ENCODE measurements at regions not wholly inside any gene's neighbourhood (a gene's known extent, or its start where the extent isn't known, plus 50 kb on each side); places are given as distances from the start of the nearest gene placed in this dataset.
"Not testable (repeated sequence)": the region's sequence is repeated elsewhere in the genome, so short reads cannot be mapped to it uniquely, and the experiment has no call there.

DNA sequence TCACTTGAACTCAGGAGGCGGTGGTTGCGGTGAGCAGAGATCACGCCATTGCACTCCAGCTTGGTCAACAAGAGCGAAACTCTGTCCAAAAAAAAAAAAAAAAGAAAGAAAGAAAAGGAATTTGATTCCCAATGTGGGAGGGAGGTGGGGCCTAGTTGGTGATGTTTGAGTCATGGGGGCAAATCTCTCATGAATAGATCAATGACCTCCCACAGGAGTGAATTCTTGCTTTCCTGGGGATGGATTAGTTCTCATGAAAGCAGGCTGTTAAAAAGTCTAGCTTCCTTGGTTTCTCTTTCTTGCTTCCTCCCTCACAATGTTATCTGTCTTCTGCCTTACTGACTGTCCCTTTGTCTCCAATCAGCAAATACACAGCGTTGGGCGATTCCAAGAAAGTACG is 419.5 kb upstream of the RPS6KA3 start:
- no peak overlapping the region for H3K27ac ChIP-seq
- no peaks in the 10 kb centered on the region for H3K4me1 ChIP-seq
- no peaks in the 10 kb centered on the region for H3K27me3 ChIP-seq
- no peak for FAIRE-seq
- no peaks in the 10 kb centered on the region for H3K36me3 ChIP-seq
- no peak for ATAC-seq
- WGBS, 2 donors: 73 to 75% methylated on average over 7 of the region's 7 CpGs
- DNase-seq: no peak
- no peaks in the 10 kb centered on the region for H3K9me3 ChIP-seq
- intact Hi-C loops (cut with DNase I): no loop called here
- TF ChIP-seq, protein P1, sequence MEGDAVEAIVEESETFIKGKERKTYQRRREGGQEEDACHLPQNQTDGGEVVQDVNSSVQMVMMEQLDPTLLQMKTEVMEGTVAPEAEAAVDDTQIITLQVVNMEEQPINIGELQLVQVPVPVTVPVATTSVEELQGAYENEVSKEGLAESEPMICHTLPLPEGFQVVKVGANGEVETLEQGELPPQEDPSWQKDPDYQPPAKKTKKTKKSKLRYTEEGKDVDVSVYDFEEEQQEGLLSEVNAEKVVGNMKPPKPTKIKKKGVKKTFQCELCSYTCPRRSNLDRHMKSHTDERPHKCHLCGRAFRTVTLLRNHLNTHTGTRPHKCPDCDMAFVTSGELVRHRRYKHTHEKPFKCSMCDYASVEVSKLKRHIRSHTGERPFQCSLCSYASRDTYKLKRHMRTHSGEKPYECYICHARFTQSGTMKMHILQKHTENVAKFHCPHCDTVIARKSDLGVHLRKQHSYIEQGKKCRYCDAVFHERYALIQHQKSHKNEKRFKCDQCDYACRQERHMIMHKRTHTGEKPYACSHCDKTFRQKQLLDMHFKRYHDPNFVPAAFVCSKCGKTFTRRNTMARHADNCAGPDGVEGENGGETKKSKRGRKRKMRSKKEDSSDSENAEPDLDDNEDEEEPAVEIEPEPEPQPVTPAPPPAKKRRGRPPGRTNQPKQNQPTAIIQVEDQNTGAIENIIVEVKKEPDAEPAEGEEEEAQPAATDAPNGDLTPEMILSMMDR (IDR thresholded peaks at IDR 0.05): no peak
- no peak overlapping the region for H3K4me3 ChIP-seq

DNA sequence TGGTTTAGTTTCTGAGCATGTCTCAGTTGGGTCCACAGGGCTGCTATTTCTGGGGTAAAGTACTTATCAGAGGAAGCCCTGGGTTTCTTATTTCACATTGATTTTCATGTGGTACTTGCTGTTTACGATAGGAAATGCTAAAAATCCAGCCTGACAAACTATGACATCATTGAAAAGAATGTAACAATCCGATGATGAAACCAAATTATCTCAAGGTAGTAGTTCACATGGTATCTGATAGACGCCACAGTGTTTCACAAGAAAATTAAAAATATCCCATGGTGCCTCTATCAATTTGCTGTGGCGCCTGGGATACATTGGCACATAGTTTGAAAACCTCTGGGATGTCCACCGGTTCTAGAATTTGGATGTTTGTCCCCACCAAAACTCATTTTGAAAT is 418.9 kb upstream of the RPS6KA3 start:
- no peaks in the 10 kb centered on the region for H3K9me3 ChIP-seq
- H3K27me3 ChIP-seq: no peaks in the 10 kb centered on the region
- 69 to 70% methylated on average over 5 of the region's 5 CpGs for WGBS, 2 donors
- FAIRE-seq (no peak), DNase-seq (no peak), ATAC-seq (no peak)
- H3K4me3 ChIP-seq: no peak overlapping the region
- intact Hi-C loops (cut with DNase I): no loop called here
- H3K36me3 ChIP-seq: no peaks in the 10 kb centered on the region
- TF ChIP-seq, protein P1 (IDR thresholded peaks at IDR 0.05): no peak
- H3K27ac ChIP-seq: no peak overlapping the region
- no peaks in the 10 kb centered on the region for H3K4me1 ChIP-seq

DNA sequence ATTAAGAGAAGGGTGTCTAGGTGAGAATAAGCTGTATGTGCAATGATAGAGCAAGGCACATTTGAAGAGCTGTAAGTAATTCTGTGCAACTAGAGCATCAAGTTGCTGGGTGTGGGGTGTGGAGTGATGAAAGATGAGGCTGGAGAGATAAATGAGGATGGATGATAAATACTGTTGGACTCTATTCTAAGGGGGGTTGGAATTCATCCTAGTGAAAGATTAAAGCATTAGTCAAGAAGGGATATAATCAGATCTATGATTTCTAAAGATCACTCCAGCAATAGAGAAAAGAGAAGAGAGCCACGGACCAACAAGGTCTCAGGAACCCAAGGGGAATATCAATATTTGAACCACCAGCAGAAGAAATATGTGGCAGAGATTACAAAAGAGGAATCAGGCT is 415.0 kb upstream of the RPS6KA3 start:
- H3K36me3 ChIP-seq: no peaks in the 10 kb centered on the region
- TF ChIP-seq, protein P1 (IDR thresholded peaks at IDR 0.05): no peak
- no peak for DNase-seq
- FAIRE-seq: no peak
- intact Hi-C loops (cut with DNase I): no loop called here
- H3K4me3 ChIP-seq: no peak overlapping the region
- no peaks in the 10 kb centered on the region for H3K4me1 ChIP-seq
- no peaks in the 10 kb centered on the region for H3K9me3 ChIP-seq
- no peak overlapping the region for H3K27ac ChIP-seq
- WGBS, 2 donors: 26 to 31% methylated on average over 1 of the region's 1 CpG
- no peak for ATAC-seq
- H3K27me3 ChIP-seq: no peaks in the 10 kb centered on the region

DNA sequence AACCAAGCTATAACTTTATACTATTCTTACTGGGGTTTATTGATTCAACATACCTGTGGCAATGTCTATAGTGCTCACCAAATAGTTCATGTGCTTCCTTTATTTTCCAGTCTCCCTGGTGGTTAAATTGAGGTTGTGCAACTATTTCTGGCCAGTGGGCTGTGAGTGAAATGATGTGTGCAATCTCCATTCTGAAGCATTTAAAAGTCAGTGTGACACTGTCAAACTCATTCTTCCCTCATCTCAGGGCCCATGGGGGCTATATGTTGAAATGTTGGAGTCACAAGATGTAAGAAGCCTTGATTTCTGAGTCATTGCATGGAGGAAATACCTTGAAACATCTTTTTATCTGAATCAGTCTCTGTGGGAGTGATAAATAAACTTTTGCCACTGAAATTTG is 414.3 kb upstream of the RPS6KA3 start:
- DNase-seq (no peak), FAIRE-seq (no peak)
- intact Hi-C loops (cut with DNase I): no loop called here

DNA sequence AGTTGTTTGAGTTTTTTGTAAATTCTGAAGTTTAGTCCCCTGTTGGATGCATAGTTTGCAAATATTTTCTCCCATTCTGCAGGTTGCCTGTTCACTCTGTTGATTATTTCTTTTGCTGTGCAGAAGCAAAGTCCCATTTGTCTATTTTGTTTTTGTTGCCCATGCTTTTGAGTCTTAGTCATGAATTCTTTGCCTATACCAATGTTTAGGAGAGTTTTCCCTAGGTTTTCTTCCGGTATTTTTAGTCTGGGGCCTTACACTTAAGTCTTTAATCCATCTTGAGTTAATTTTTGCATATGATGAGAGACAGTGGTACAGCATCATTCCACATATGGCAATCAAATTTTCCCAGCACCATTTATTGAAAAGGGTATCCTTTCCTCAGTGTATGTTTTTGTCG is 405.8 kb upstream of the RPS6KA3 start:
- Histone ChIP-seq H3K27ac (no peak overlapping the region), H3K4me3 (no peak overlapping the region), H3K27me3 (no peaks in the 10 kb centered on the region), H3K4me1 (no peaks in the 10 kb centered on the region), H3K9me3 (no peaks in the 10 kb centered on the region), H3K36me3 (no peaks in the 10 kb centered on the region)
- DNase-seq (no peak), ATAC-seq (no peak), FAIRE-seq (no peak)
- WGBS, 2 donors: 57 to 63% methylated on average over 2 of the region's 2 CpGs
- intact Hi-C loops (cut with DNase I): no loop called here
- TF ChIP-seq, protein P1 (IDR thresholded peaks at IDR 0.05): no peak

More for the DNA sequence above, 414.3 kb upstream of the RPS6KA3 start:
- Histone ChIP-seq H3K9me3 (no peaks in the 10 kb centered on the region), H3K27ac (no peak overlapping the region), H3K4me1 (no peaks in the 10 kb centered on the region), H3K36me3 (no peaks in the 10 kb centered on the region), H3K4me3 (no peak overlapping the region), H3K27me3 (no peaks in the 10 kb centered on the region)
- ATAC-seq: no peak
- TF ChIP-seq, protein P1 (IDR thresholded peaks at IDR 0.05): no peak

DNA sequence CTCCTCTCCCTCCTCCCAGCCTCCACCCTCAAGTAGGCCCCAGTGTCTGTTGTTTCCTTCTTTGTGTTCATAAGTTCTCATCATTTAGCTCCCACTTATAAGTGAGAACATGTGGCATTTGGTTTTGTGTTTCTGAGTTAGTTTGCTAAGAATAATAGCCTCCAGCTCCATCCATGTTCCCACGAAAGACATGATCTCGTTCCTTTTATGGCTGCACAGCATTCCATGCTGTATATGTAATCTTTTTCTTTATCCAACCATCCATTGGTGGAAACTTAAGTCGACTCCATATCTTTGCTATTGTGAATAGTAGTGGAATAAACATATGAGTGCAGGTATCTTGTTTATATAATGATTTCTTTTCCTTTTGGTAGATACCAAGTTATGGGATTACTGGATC is 405.0 kb upstream of the RPS6KA3 start:
- H3K27me3 ChIP-seq; H3K4me1 ChIP-seq; H3K36me3 ChIP-seq; H3K9me3 ChIP-seq; intact Hi-C loops (cut with DNase I); H3K27ac ChIP-seq; H3K4me3 ChIP-seq; DNase-seq; FAIRE-seq; ATAC-seq: not testable (repeated sequence)
- 33 to 45% methylated on average over 3 of the region's 3 CpGs for WGBS, 2 donors
